Cardiac septum (tissue), 1 donor: ENCODE measurements at regions not wholly inside any gene's neighbourhood (a gene's known extent, or its start where the extent isn't known, plus 50 kb on each side); places are given as distances from the start of the nearest gene placed in this dataset.
"Not testable (repeated sequence)": the region's sequence is repeated elsewhere in the genome, so short reads cannot be mapped to it uniquely, and the experiment has no call there.

ENCODE experiments used
- DNase-seq: peaks from one replicate; pipeline ENCODE4 v3.0.0-alpha.2; 2020; ENCODE audit warnings: low spot score
- intact Hi-C: fragments of 100-400 bp; cut with DNase I; formaldehyde crosslinking; loops from one replicate; pipeline ENCODE4 v1.14.0; 2022
- donor health status: DM: no; HTN: no; CAD: no.

- intact Hi-C loops: no loop called here
- DNase-seq: no peak
Measured at GRCh38 chr6:140660295-140660694, 1285.8 kb upstream of the CITED2 start.

- no peak for DNase-seq
- intact Hi-C loops: no loop called here
Measured at GRCh38 chr6:140653972-140654371, 1279.5 kb upstream of the CITED2 start.

GRCh38 chr6:140653506-140653905 lies 1279.1 kb upstream of the CITED2 start:
- intact Hi-C loops: no loop called here
- DNase-seq: no peak

GRCh38 chr6:140649502-140649901 lies 1275.1 kb upstream of the CITED2 start:
- intact Hi-C loops, DNase-seq: not testable (repeated sequence)

DNA sequence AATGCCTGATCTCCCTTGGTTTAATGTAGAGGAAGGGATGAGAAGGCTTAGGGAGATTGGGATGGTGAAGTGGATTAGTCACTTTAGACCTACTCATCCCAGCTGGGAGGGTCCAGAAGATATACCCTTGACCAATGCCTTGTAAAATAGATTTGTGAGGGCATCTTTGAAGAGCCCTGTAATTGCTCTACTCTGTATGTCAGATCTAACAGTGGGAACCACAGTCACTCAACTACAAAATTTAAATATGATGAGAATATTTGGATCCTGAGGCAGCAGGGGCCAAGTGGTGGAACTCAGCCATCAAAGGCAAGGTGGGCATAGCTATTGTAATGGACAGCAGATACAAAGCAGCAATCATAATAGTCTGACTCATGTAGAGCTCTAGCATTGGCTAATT lies 1272.9 kb upstream of the CITED2 start:
- intact Hi-C loops, DNase-seq: not testable (repeated sequence)

DNA sequence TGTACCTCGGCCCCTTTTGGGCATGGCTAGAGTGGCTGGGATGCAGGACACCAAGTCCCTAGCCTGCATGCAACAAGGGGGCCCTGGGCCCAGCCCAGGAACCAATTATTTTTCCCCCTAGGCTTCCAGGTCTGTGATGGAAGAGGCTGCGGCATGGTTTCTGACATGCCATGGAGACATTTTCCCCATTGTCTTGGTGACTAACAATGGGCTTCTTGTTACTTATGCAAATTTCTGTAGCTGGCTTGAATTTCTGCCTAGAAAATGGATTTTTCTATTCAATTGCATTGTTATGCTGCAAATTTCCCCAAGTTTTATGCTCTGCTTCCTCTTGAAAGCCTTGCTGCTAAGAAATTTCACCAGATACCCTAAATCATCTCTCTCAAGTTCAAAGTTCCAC lies 1269.6 kb upstream of the CITED2 start:
- intact Hi-C loops: no loop called here
- DNase-seq: no peak

DNA sequence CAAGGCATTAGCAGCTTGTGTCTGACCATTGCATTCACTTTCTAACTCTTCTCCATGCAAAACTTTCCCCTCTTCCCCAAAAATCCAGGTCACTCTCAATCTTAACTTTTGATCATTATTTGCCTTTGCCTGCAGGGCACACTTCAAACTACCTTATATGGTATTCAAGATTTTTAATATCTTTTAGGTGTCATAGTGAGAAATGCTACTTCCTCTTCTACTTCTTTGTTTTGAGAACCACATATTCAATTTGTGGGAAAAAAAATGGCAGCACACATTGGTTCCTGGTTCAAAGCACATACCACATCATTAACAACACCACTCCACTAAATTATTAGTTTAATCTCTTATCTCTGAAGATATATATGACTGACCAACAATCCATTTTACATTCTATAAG lies 1267.0 kb upstream of the CITED2 start:
- DNase-seq: no peak
- intact Hi-C loops: no loop called here

DNA sequence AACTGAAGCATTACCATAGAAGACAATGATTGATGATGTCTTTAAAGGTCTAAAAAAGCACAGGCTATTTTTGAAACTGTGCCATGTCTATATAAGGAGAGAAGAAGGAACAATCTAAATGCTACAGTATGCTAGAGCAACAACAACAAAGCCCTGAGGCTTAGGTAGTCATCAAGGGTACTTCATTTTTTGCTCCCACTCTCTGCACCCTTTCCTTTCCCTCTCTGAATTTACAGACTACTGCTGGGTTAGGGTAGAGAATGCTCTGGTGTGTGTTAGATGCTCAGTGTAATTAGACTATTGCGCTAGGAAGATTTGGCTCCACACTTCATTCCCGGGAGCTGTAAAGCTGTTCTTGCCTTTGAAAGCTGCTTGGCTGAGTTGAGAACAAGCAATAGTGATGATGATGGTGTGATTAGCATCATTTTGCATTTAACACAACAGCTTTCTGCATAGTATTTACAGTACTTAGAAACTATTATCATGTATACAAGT lies 1262.5 kb upstream of the CITED2 start:
- intact Hi-C loops: no loop called here
- DNase-seq: no peak

DNA sequence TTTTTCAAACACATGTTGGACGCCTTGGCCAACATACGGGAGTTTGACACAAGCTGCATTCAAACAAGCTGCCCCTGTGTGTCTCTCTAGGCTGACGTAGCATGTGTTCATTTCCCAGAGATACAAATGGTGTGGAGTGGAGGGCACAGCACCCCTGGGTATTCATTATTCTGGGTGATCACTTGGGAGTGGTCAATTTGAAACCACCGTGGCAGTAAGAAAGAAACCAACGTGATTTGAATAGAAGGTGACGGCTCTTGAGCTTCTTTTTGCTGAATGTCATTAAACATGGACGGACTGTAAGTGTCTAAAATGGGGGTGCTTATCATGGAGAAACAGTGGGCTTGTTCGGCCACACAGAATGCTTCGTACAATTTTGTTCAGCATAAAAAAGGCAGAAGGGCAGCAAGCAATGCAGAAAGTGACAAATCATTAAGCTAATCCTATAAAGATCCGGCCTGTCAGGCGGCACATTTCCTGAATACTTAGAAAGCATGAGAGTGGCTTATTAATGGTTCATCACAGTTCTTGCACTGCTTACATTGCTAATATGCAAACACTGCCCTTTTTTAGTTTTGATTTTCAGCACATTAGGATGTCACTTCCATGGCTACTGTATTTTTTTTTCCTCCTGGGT lies 1261.9 kb upstream of the CITED2 start:
- intact Hi-C loops: no loop called here
- DNase-seq: no peak

- no peak for DNase-seq
- intact Hi-C loops: no loop called here
Measured at GRCh38 chr6:140627002-140627401, 1252.6 kb upstream of the CITED2 start.

- intact Hi-C loops: no loop called here
- DNase-seq: no peak
Measured at GRCh38 chr6:140623498-140623897, 1249.0 kb upstream of the CITED2 start.

DNA sequence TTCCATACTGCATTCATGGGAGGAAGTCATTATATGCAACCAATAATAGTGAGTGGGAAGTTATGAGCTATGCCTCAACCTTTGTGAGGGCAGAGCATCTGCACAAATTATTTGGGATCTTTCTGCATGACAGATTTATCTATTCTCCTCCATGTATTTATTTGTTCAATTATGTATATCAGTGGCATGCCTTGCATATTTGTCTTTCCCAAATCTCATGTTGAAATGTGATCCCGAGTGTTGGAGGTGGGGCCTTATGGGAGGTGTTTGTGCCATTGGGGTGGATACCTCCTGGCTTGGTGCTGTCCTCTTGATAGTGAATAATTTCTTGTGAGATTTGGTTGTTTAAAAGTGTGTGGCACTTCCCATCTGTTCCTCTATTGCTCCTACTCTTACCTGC lies 1246.0 kb upstream of the CITED2 start:
- no peak for DNase-seq
- intact Hi-C loops: no loop called here

- intact Hi-C loops: no loop called here
- no peak for DNase-seq
Measured at GRCh38 chr6:140609956-140610355, 1235.5 kb upstream of the CITED2 start.

DNA sequence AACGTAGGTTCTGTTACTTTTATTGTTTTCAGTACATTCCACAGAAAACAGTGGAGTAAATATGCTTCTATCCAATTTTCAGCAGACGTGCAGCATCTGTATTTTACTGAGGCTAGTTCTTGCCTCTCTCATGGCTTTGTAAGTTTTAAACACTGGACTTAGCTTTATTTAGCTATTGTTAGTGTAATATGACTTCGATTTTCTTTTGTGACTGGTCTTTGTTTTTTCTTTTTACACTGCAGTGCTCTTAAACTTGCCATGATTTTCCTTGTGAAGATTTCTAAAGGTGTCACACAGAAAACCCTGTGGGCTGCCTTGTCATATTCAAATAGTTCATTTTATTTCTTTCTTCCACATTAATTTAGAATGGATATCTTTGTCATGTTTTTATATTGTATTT lies 1234.9 kb upstream of the CITED2 start:
- DNase-seq: no peak
- intact Hi-C loops: no loop called here

- DNase-seq: no peak
- intact Hi-C loops: no loop called here
Measured at GRCh38 chr6:140604786-140605185, 1230.3 kb upstream of the CITED2 start.

GRCh38 chr6:140602431-140603248 lies 1228.2 kb upstream of the CITED2 start:
- intact Hi-C loops: no loop called here
- no peak for DNase-seq

- intact Hi-C loops: no loop called here
Measured at GRCh38 chr6:140601021-140601808, 1226.8 kb upstream of the CITED2 start.

GRCh38 chr6:140599916-140600315 lies 1225.5 kb upstream of the CITED2 start:
- intact Hi-C loops: no loop called here
- no peak for DNase-seq

More at GRCh38 chr6:140601021-140601808, 1226.8 kb upstream of the CITED2 start:
- DNase-seq: no peak

DNA sequence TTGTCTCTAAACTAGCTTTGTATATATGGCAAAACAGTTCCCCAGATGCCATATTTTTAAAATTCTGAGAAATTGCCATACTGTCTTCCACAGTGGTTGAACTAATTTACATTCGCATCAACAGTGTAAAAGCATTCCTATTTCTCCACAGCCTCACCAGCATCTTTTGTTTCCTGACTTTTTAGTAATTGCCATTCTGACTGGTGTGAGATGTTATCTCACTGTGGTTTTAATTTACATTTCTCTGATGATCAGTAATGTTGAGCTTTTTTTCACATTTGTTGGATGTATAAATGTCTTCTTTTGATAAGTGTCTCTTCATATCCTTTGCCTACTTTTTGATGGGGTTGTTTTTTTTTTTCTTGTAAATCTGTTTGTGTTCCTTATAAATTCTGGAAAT lies 1222.7 kb upstream of the CITED2 start:
- DNase-seq: no peak
- intact Hi-C loops: no loop called here

DNA sequence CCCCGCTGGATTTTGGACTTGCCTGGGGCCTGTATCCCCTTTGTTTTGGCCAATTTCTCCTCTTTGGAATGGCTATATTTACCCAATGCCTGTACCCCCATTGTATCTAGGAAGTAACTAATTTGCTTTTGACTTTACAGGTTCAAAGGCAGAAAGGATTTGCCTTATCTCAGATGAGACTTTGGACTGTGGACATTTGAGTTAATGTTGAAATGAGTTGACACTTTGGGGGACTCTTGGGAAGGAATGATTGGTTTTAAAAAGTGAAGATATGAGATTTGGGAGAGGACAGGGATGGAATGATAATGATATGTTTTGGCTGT lies 1220.3 kb upstream of the CITED2 start:
- intact Hi-C loops: no loop called here
- no peak for DNase-seq

GRCh38 chr6:140592877-140593276 lies 1218.4 kb upstream of the CITED2 start:
- no peak for DNase-seq
- intact Hi-C loops: no loop called here
